H1 (cell line): ENCODE measurements at regions not wholly inside any gene's neighbourhood (a gene's known extent, or its start where the extent isn't known, plus 50 kb on each side); places are given as distances from the start of the nearest gene placed in this dataset.

Source experiments
- BACH1 ChIP-seq: IDR thresholded peaks from 2 replicates; pipeline ENCODE4 v1.6.1; 2012; ENCODE audit warnings: low read length, improper control_type of control experiment
- CTCF ChIP-seq, 3 experiments: IDR thresholded peaks; 1 replicate in 2 of 3; 2 replicates in 1 of 3; pipeline versions ENCODE4 v1.5.1 to v1.6.1; 2011; ENCODE audit warnings: low read length in 3 of 3, mild to moderate bottlenecking in 3 of 3, inconsistent platforms in 2 of 3, low read depth in 1 of 3, moderate library complexity in 1 of 3; ENCODE audit not compliant: insufficient read depth in 1 of 3; ENCODE audit errors: control extremely low read depth in 1 of 3
- POLR2A ChIP-seq, 2 experiments: IDR thresholded peaks; 1 replicate in 1 of 2; 2 replicates in 1 of 2; pipeline ENCODE4 v1.6.1; 2011; ENCODE audit warnings: low read depth in 2 of 2, low read length in 2 of 2, mild to moderate bottlenecking in 2 of 2; ENCODE audit errors: control extremely low read depth in 1 of 2
- RBBP5 ChIP-seq: IDR thresholded peaks from 2 replicates; pipeline ENCODE4 v1.7.1; 2012; ENCODE audit warnings: low read depth, mild to moderate bottlenecking, inconsistent platforms, low read length, moderate library complexity, borderline replicate concordance
- TBP ChIP-seq: IDR thresholded peaks from 2 replicates; pipeline ENCODE4 v1.6.1; 2011; ENCODE audit warnings: low read depth, low read length, improper control_type of control experiment

- no peak for TF ChIP-seq RBBP5
- TF ChIP-seq CTCF (IDR thresholded peaks at IDR 0.05; ENCODE audit: control extremely low read depth in 1 of 3, insufficient read depth in 1 of 3, low read depth in 1 of 3, low read length in 3 of 3) = no peak
- TF ChIP-seq POLR2A (IDR thresholded peaks at IDR 0.05; ENCODE audit: control extremely low read depth in 1 of 2, low read depth in 2 of 2, low read length in 2 of 2) = no peak
- no peak for TF ChIP-seq TBP
- TF ChIP-seq BACH1 = no peak
Observed at GRCh38 chr2:45332094-45332493, 279.0 kb downstream of the SRBD1 start.
